HepG2 (cell line): ENCODE measurements at regions not wholly inside any gene's neighbourhood (a gene's known extent, or its start where the extent isn't known, plus 50 kb on each side); places are given as distances from the start of the nearest gene placed in this dataset.

Experiments used
- ATAC-seq: fragments of 200-7000 bp; cut with Tn5 transposase; 3 replicates; pipeline ENCODE4 v1.9.1; 2020; ENCODE audit warnings: mild to moderate bottlenecking, moderate library complexity
- BruUV-seq: library from RNA; stranded (reverse); fragments of 400-500 nt; replicated peaks from 2 replicates; lab custom pipeline; 2021; lab: Mats Ljungman, UMichigan
- CTCF ChIA-PET: fragments of 300-600 bp; formaldehyde crosslinking; extraction: SDS; loops from one replicate; lab custom pipeline; 2021; ENCODE audit warnings: low total read pairs, inconsistent platforms, low intra/inter-chr PET ratio; lab: Yijun Ruan, JAX
- POLR2A ChIA-PET: fragments of 350-600 bp; sonication (Branson Sonifier 250); formaldehyde crosslinking; loops from one replicate; lab custom pipeline; 2020; ENCODE audit warnings: antibody characterized with exemption, inconsistent platforms; lab: Yijun Ruan, JAX
- DNase-seq: peaks from one replicate; pipeline ENCODE4 v3.0.0-alpha.2; 2015; ENCODE audit warnings: low spot score
- FAIRE-seq: peaks from 3 replicates; lab custom pipeline; 2011; peaks lifted over from hg19 to GRCh38; lab: Jason Lieb, UNC
- H2AFZ ChIP-seq: one replicate; pipeline ENCODE4 v1.6.1; 2011; ENCODE audit warnings: low read length, inconsistent platforms
- H3K27ac ChIP-seq: fragments of 300-600 bp; 3 replicates; pipeline ENCODE4 v1.8.0; 2011; ENCODE audit warnings: mixed run types, mild to moderate bottlenecking, mixed read lengths, low read length, inconsistent platforms; ENCODE audit not compliant: insufficient read depth; ENCODE audit errors: extremely low read length
- H3K27me3 ChIP-seq, 2 experiments: fragments of 200-600 bp in 1 of 2; 2 replicates in 1 of 2; 3 replicates in 1 of 2; pipeline versions ENCODE4 v1.6.0 to v1.8.0; 2011; ENCODE audit warnings: low read length in 2 of 2, mild to moderate bottlenecking in 2 of 2, moderate library complexity in 2 of 2, inconsistent platforms in 1 of 2; ENCODE audit not compliant: insufficient read depth in 2 of 2, control insufficient read depth in 1 of 2
- H3K36me3 ChIP-seq, 2 experiments: fragments of 200-600 bp in 1 of 2; replicated peaks in 1 of 2; 2 replicates in 1 of 2; 3 replicates in 1 of 2; pipeline versions ENCODE4 v1.5.1 to v1.8.0; 2011; ENCODE audit warnings: low read length in 2 of 2, inconsistent platforms in 1 of 2; ENCODE audit not compliant: insufficient read depth in 2 of 2, control insufficient read depth in 1 of 2
- H3K4me1 ChIP-seq: 2 replicates; pipeline ENCODE4 v1.5.1; 2012; ENCODE audit warnings: low read length, inconsistent platforms; ENCODE audit not compliant: insufficient read depth
- H3K4me2 ChIP-seq: 2 replicates; pipeline ENCODE4 v1.6.0; 2011; ENCODE audit warnings: low read depth, low read length, inconsistent platforms
- H3K4me3 ChIP-seq, 3 experiments: fragments of 200-600 bp in 1 of 3; sonication (generic), shearing (Covaris generic) in 1 of 3; replicated peaks in 1 of 3; 2 replicates each; pipeline ENCODE4 v1.5.1; 2011 to 2016; ENCODE audit warnings: low read length in 3 of 3, inconsistent platforms in 2 of 3, low read depth in 2 of 3, mild to moderate bottlenecking in 2 of 3, control low read depth in 1 of 3, mixed read lengths in 1 of 3; ENCODE audit not compliant: insufficient read depth in 1 of 3
- H3K79me2 ChIP-seq: one replicate; pipeline ENCODE4 v1.6.1; 2011; ENCODE audit warnings: low read length, inconsistent platforms; ENCODE audit not compliant: insufficient read depth
- H3K9ac ChIP-seq: 2 replicates; pipeline ENCODE4 v1.6.0; 2011; ENCODE audit warnings: mild to moderate bottlenecking, low read depth, low read length, inconsistent platforms; ENCODE audit not compliant: insufficient read depth
- H3K9me3 ChIP-seq: 2 replicates; pipeline ENCODE4 v1.5.1; 2012; ENCODE audit warnings: mild to moderate bottlenecking, low read length
- H4K20me1 ChIP-seq: 2 replicates; pipeline ENCODE4 v1.6.0; 2011; ENCODE audit warnings: inconsistent platforms, mild to moderate bottlenecking, low read length, moderate library complexity; ENCODE audit not compliant: insufficient read depth
- CHD4 ChIP-seq: fragments of 200-600 bp; sonication (generic); IDR thresholded peaks from 2 replicates; pipeline ENCODE4 v1.7.0; 2017; ENCODE audit warnings: mild to moderate bottlenecking, low read length, borderline replicate concordance
- FOXA1 ChIP-seq, 2 experiments: fragments of 450-650 bp in 1 of 2; sonication (generic) in 1 of 2; formaldehyde crosslinking in 1 of 2; IDR thresholded peaks; 2 replicates each; pipeline versions ENCODE4 v1.4.0 to v1.6.1; 2016 to 2020; ENCODE audit warnings: missing genetic modification reagents in 1 of 2
- KAT2B ChIP-seq: fragments of 150-350 bp; IDR thresholded peaks from 2 replicates; pipeline ENCODE4 v1.6.1; 2014; ENCODE audit warnings: low read depth, low read length, borderline replicate concordance
- ZNF646 ChIP-seq: sonication (generic); formaldehyde crosslinking; IDR thresholded peaks from 2 replicates; pipeline ENCODE4 v1.9.0; 2021; ENCODE audit warnings: mild to moderate bottlenecking, missing genetic modification reagents
- ZNF709 ChIP-seq: sonication (generic); formaldehyde crosslinking; IDR thresholded peaks from 2 replicates; pipeline ENCODE4 v1.5.0; 2020; ENCODE audit warnings: mild to moderate bottlenecking, missing genetic modification reagents
- ZNF747 ChIP-seq: sonication (generic); formaldehyde crosslinking; IDR thresholded peaks from 2 replicates; pipeline ENCODE4 v1.8.1; 2023; ENCODE audit warnings: missing genetic modification reagents, mild to moderate bottlenecking, borderline replicate concordance
- WGBS: methylation state at CpG from one replicate; pipeline ENCODE4 v1.1.6; 2017; ENCODE audit warnings: low lambda C conversion rate; 5-methylcytosine and 5-hydroxymethylcytosine counted together
- in situ Hi-C: cut with HindIII; loops from 2 replicates; pipeline ENCODE4 v1.10.0; 2017; ENCODE audit warnings: low pct_unique_long_range_greater_than_20kb; ENCODE audit not compliant: extremely low pct_ligation_motif_present
- intact Hi-C: fragments of 100-400 bp; cut with micrococcal nuclease; formaldehyde crosslinking; loops from one replicate; pipeline ENCODE4 v1.10.0; 2022; ENCODE audit not compliant: unreplicated experiment
- TF ChIP-seq, protein P1 (sequence below): sonication (generic); formaldehyde crosslinking; IDR thresholded peaks from 2 replicates; pipeline ENCODE4 v1.8.0; 2022; ENCODE audit warnings: mild to moderate bottlenecking, missing genetic modification reagents, moderate library complexity
- TF ChIP-seq, protein P2 (sequence below): sonication (generic); formaldehyde crosslinking; IDR thresholded peaks from 2 replicates; pipeline ENCODE4 v1.5.0; 2020; ENCODE audit warnings: mild to moderate bottlenecking, missing genetic modification reagents
- TF ChIP-seq, protein P3 (sequence below): sonication (generic); formaldehyde crosslinking; IDR thresholded peaks from 2 replicates; pipeline ENCODE4 v1.4.0; 2020; ENCODE audit warnings: missing genetic modification reagents, borderline replicate concordance

DNA sequence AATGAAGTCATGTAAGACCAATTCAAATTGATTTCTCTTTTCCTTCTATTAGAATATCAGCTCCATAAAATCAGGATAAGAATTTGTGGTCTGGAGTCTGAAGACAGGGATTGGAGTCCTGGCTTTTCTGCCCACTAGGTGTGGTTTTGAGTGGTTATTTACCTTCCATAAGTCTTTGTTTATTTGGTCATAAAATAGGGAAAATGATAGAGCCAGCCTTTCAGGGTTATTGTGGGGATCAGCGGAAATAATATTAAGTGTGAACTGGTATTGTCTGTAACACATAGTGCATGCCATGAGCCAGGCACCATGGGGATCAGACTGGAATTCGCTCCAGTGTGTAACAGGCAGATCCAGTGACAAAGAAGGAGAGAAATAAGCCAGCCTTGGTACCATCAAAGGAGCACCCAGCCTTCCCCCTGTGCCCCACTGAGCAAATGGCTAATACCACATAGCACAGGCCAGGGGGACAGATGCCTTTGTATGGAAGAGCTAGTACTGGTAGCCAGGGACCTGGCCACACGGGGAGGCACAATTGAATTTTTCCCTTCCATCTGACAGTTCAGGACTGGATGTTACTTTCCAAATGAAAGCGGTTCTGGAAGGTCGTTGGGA, 509.7 kb upstream of the PODXL start:
- Histone ChIP-seq H3K4me1 (no peaks in the 10 kb centered on the region), H3K79me2 (no peaks in the 10 kb centered on the region), H3K4me2 (no peak overlapping the region), H3K27ac (no peak overlapping the region), H4K20me1 (no peaks in the 10 kb centered on the region), H3K27me3 (peaks cover 0 to 12% of the 10 kb centered on the region in 2 experiments; a peak in 2 of 5 replicates), H3K9me3 (no peaks in the 10 kb centered on the region), H2AFZ (no peak overlapping the region), H3K4me3 (no peak overlapping the region), H3K36me3 (no peaks in the 10 kb centered on the region), H3K9ac (no peak overlapping the region)
- DNase-seq (no peak), FAIRE-seq (no peak), ATAC-seq (no peak)
- intact Hi-C loops: no loop called here
- BruUV-seq: no TSS peak
- in situ Hi-C loops: loop anchor here (25.0 kb wide), 1 partner anchor 379 kb away; no protein-coding TSS in a partner anchor
- WGBS: 4% methylated on average over 5 of the region's 5 CpGs
- ChIA-PET POLR2A (no interaction called here), CTCF (no interaction called here)
- TF ChIP-seq ZNF709 (CRISPR knock-in tag) (no peak), FOXA1 (IDR thresholded peaks at IDR 0.05) (no peak), FOXA1 (CRISPR knock-in tag; IDR thresholded peaks at IDR 0.05) (no peak), CHD4 (no peak), KAT2B (no peak), ZNF646 (CRISPR knock-in tag) (no peak), ZNF747 (CRISPR knock-in tag) (no peak)
- TF ChIP-seq, protein P1, sequence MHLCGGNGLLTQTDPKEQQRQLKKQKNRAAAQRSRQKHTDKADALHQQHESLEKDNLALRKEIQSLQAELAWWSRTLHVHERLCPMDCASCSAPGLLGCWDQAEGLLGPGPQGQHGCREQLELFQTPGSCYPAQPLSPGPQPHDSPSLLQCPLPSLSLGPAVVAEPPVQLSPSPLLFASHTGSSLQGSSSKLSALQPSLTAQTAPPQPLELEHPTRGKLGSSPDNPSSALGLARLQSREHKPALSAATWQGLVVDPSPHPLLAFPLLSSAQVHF (CRISPR knock-in tag): no peak
- TF ChIP-seq, protein P2, sequence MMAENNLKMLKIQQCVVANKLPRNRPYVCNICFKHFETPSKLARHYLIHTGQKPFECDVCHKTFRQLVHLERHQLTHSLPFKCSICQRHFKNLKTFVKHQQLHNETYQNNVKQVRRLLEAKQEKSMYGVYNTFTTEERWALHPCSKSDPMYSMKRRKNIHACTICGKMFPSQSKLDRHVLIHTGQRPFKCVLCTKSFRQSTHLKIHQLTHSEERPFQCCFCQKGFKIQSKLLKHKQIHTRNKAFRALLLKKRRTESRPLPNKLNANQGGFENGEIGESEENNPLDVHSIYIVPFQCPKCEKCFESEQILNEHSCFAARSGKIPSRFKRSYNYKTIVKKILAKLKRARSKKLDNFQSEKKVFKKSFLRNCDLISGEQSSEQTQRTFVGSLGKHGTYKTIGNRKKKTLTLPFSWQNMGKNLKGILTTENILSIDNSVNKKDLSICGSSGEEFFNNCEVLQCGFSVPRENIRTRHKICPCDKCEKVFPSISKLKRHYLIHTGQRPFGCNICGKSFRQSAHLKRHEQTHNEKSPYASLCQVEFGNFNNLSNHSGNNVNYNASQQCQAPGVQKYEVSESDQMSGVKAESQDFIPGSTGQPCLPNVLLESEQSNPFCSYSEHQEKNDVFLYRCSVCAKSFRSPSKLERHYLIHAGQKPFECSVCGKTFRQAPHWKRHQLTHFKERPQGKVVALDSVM (CRISPR knock-in tag): no peak
- TF ChIP-seq, protein P3, sequence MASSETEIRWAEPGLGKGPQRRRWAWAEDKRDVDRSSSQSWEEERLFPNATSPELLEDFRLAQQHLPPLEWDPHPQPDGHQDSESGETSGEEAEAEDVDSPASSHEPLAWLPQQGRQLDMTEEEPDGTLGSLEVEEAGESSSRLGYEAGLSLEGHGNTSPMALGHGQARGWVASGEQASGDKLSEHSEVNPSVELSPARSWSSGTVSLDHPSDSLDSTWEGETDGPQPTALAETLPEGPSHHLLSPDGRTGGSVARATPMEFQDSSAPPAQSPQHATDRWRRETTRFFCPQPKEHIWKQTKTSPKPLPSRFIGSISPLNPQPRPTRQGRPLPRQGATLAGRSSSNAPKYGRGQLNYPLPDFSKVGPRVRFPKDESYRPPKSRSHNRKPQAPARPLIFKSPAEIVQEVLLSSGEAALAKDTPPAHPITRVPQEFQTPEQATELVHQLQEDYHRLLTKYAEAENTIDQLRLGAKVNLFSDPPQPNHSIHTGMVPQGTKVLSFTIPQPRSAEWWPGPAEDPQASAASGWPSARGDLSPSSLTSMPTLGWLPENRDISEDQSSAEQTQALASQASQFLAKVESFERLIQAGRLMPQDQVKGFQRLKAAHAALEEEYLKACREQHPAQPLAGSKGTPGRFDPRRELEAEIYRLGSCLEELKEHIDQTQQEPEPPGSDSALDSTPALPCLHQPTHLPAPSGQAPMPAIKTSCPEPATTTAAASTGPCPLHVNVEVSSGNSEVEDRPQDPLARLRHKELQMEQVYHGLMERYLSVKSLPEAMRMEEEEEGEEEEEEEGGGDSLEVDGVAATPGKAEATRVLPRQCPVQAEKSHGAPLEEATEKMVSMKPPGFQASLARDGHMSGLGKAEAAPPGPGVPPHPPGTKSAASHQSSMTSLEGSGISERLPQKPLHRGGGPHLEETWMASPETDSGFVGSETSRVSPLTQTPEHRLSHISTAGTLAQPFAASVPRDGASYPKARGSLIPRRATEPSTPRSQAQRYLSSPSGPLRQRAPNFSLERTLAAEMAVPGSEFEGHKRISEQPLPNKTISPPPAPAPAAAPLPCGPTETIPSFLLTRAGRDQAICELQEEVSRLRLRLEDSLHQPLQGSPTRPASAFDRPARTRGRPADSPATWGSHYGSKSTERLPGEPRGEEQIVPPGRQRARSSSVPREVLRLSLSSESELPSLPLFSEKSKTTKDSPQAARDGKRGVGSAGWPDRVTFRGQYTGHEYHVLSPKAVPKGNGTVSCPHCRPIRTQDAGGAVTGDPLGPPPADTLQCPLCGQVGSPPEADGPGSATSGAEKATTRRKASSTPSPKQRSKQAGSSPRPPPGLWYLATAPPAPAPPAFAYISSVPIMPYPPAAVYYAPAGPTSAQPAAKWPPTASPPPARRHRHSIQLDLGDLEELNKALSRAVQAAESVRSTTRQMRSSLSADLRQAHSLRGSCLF (CRISPR knock-in tag): no peak
